Pons (tissue), 1 donor: ENCODE measurements at regions not wholly inside any gene's neighbourhood (a gene's known extent, or its start where the extent isn't known, plus 50 kb on each side); places are given as distances from the start of the nearest gene placed in this dataset.

Source experiments
- DNase-seq: peaks from one replicate; pipeline ENCODE4 v3.0.0-alpha.2; 2016; ENCODE audit warnings: low spot score

- DNase-seq, result no peak
Observed at GRCh38 chr20:60430516-60431001, 472.3 kb downstream of the CDH26 start.

GRCh38 chr20:60431349-60431748, 473.1 kb downstream of the CDH26 start:
- DNase-seq, result no peak

GRCh38 chr20:60437418-60437817, 479.2 kb downstream of the CDH26 start:
- DNase-seq, result no peak

- no peak for DNase-seq
Observed at GRCh38 chr20:60446267-60447111, 488.3 kb downstream of the CDH26 start.

- no peak for DNase-seq
Observed at GRCh38 chr20:60447703-60448102, 489.5 kb downstream of the CDH26 start.

- DNase-seq, result no peak
Observed at GRCh38 chr20:60453388-60454246, 495.4 kb downstream of the CDH26 start.

GRCh38 chr20:60454491-60454890, 496.3 kb downstream of the CDH26 start:
- DNase-seq, result no peak

- no peak for DNase-seq
Observed at GRCh38 chr20:60455272-60455671, 497.0 kb downstream of the CDH26 start.

GRCh38 chr20:60459212-60459611, 501.0 kb downstream of the CDH26 start:
- no peak for DNase-seq

GRCh38 chr20:60461993-60462392, 503.8 kb downstream of the CDH26 start:
- DNase-seq, result no peak

GRCh38 chr20:60463798-60464197, 505.6 kb downstream of the CDH26 start:
- no peak for DNase-seq

- no peak for DNase-seq
Observed at GRCh38 chr20:60465439-60465838, 507.2 kb downstream of the CDH26 start.

GRCh38 chr20:60465993-60466686, 507.9 kb downstream of the CDH26 start:
- DNase-seq, result no peak

GRCh38 chr20:60466687-60467022, 508.4 kb downstream of the CDH26 start:
- DNase-seq, result no peak

GRCh38 chr20:60467078-60467477, 508.9 kb downstream of the CDH26 start:
- peak; percentile 12 for DNase-seq

- DNase-seq, result no peak
Observed at GRCh38 chr20:60467771-60468170, 509.5 kb downstream of the CDH26 start.

GRCh38 chr20:60469829-60470228, 511.6 kb downstream of the CDH26 start:
- no peak for DNase-seq

GRCh38 chr20:60470366-60470765, 512.1 kb downstream of the CDH26 start:
- DNase-seq, result no peak

- DNase-seq, result no peak
Observed at GRCh38 chr20:60473211-60473610, 515.0 kb downstream of the CDH26 start.

- no peak for DNase-seq
Observed at GRCh38 chr20:60474385-60474910, 516.2 kb downstream of the CDH26 start.

- DNase-seq, result no peak
Observed at GRCh38 chr20:60476045-60476444, 517.8 kb downstream of the CDH26 start.

GRCh38 chr20:60477958-60478357, 519.7 kb downstream of the CDH26 start:
- DNase-seq, result peak; percentile 30
